GM19025 (cell line): ENCODE measurements at regions not wholly inside any gene's neighbourhood (a gene's known extent, or its start where the extent isn't known, plus 50 kb on each side); places are given as distances from the start of the nearest gene placed in this dataset.
"Not testable (repeated sequence)": the region's sequence is repeated elsewhere in the genome, so short reads cannot be mapped to it uniquely, and the experiment has no call there.

Experiments used
- ATAC-seq: cut with Tn5 transposase; IDR thresholded peaks from one replicate; pipeline ENCODE4 v1.9.1; 2021; ENCODE audit warnings: mild to moderate bottlenecking, low read depth, moderate library complexity; ENCODE audit not compliant: unreplicated experiment

DNA sequence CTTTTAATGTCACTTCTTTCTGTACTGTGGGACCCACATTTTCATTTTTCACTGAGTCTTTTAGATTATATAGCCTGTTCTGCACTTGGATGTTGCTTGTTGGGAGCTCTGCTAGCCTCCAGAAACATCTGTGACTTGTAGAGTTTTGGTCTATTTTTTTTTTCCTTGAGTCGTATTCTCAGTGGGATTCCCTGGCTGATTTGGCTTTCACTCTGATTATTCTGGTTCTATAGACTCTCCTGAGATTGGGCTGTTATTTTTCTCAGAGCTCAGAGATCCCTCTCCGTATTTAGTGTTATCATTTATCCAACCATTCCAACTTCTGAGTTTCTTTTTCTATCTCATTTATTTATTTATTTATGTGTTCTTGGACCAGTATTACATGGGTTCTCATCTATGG is 339.3 kb downstream of the FAM170A start:
- no peak for ATAC-seq

DNA sequence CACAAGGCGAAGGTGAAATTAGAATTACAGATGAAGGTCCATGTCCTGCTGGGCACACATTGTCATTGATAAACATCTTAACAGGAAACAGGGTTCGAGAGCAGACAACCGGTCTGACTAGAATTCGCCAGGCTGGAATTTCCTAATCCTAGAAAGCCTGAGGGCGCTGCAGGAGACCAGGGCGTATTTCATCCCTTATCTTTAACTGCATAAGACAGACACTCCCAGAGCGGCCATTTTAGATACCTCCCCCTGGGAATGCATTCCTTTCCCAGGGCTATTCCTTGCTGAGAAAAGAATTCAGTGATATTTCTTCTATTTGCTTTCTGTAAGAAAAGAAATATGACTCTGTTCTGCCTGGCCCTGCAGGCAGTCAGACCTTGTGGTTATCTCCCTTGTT is 357.7 kb downstream of the FAM170A start:
- not testable (repeated sequence) for ATAC-seq

DNA sequence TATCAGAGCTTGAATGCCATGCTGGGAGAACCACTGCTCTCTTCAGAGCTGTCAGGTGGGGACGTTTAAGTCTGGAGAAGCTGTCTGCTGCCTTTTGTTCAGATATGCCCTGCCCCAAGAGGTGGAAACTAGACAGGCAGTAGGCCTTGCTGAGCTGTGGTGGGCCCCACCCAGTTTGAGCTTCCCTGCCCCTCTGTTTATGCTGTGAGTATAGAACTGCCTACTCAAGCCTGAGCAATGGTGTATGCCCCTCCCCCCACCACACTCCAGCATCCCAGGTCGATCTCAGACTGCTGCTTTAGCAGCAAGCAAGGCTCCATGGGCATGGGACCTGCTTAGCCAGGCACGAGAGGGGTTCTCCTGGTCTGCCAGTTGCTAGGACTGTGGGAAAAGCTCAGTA is 362.3 kb downstream of the FAM170A start:
- ATAC-seq: no peak

DNA sequence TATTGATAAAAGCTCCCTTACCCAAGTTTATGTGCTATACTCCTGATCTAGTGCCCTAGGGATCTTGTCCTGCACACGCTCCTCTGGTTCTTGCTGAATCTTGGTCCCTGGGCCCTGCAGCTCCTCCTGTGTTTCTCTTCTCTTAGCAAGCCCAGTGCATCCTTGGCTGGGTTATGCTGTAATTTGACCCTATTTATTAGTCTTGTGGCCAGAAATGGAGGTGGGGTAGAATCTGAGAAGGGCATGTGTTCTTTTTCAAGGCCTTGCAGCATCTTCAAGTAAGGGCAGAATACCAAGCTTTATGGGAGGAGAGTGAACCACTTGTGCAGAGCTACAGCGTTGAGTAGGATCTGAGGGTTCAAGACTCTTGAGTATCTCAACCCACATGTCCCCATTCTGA is 366.8 kb downstream of the FAM170A start:
- ATAC-seq: no peak

DNA sequence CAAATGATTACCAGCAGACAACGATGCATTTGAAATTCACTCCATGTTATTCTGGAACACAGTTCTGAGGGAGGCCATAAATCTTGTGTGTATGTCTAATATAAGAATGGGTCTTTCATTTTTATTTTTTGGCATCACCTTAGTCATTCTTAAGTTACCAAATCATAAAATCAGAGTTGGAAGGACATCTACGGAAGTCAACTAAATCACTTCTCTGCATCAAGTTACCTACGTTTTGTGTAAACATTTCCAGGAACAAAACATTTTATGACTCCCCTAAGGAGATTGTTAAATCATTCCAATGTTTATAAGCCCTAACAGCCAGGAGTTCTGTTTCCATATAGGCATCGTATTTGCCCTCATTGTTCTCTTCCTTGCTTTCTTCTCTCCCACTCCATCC is 378.2 kb downstream of the FAM170A start:
- no peak for ATAC-seq

DNA sequence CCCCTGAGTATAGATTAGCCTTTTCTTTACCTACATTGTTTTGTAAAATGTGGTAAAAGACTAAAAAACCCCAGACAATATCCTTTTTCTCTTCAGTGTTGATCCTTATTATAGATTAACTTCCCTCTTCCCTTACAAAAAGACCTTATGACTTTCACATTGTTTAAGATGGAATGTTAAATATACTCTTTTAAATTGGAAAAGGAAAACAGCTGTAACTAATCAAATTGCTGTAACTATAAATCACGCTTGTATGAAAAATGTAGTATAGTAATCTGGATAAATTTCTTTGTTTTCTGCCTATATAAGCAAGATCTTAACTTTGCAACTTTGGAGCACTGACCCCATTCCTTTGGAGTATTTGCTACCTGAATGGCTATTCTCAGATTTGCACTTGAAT is 383.1 kb downstream of the FAM170A start:
- no peak for ATAC-seq

DNA sequence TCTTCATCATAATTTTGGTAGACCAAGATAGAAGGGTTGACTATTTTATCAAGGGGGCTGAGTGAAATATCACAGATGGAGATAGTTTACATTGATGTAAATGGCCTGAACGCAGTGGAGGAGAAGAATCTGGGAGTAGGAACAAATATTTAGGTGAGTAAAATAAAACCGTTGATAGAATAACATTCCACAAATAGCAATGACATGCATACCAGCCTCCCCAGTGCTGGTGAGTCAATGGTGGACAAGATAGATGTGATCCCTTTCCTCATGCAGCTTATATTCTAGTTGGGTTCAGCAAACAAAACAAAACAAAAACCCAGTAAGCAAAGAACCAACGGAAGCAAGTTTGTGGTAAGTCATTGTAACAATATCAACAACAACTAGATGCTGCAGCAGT is 385.2 kb downstream of the FAM170A start:
- no peak for ATAC-seq

DNA sequence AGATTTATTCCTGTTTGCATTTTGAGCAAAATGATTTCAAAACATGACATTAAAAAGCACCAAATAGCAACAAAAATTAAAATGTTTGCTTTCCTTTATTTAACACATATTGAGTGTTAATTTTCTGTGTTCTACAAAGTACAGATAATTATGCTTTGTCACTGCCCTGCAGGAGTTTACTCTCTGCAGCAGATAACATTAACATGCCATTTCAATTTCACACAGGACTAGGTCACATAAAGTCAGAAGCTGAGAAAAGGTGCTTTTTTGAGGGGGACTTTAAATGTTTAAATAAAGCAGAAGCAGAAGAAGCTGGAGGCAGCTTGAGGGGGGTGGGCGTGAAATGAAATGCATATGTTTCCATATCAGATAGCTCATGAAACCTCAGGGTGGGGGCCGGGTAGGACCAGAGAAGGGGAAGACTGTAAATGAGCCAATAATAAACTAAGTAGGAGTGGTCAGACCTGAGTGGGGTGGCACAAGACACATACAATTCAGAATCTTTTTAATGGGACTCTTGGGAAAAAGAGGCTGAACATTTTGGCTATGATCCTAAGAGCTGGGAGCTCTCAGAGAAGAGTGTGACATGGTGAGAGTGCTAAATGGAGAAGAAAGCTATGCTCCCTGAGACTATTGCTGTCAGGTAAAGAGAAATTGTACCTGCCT is 387.5 kb downstream of the FAM170A start:
- ATAC-seq: no peak

DNA sequence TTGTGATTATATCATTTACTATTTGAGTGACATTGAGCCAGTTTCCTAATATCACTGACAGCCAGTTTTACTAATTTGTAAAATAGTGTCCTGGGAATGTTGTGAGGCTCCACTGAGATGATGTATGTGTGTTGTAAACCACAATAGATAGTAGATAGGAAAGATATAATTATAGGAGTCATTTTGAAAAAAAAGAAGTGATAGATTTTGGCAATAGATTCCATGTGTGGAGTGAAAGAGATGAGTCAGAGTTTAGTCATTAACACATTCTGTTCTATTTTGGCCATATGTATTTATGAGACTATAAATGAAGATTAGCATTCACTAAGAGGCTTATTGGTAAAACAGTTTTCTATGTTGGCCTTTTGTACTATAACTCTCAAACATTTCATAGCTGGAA is 388.2 kb downstream of the FAM170A start:
- ATAC-seq: no peak

DNA sequence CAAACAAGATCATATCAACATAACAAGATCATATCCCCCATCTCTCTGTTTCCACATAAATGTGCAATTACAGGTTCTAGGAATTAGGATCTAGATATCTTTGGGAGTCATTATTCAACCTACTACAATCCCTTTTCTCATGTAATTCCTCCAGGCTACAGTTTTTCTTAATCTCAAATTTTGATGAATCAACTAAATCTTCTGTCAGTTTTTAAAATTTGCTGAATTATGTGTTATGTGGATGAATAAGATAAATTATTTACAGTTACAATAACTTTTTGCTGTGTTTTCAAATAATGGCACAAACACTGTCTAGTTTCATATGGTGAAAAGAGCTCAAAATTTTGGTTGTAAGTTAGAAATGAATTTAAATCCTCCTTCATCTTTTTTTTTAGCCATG is 405.8 kb downstream of the FAM170A start:
- no peak for ATAC-seq

DNA sequence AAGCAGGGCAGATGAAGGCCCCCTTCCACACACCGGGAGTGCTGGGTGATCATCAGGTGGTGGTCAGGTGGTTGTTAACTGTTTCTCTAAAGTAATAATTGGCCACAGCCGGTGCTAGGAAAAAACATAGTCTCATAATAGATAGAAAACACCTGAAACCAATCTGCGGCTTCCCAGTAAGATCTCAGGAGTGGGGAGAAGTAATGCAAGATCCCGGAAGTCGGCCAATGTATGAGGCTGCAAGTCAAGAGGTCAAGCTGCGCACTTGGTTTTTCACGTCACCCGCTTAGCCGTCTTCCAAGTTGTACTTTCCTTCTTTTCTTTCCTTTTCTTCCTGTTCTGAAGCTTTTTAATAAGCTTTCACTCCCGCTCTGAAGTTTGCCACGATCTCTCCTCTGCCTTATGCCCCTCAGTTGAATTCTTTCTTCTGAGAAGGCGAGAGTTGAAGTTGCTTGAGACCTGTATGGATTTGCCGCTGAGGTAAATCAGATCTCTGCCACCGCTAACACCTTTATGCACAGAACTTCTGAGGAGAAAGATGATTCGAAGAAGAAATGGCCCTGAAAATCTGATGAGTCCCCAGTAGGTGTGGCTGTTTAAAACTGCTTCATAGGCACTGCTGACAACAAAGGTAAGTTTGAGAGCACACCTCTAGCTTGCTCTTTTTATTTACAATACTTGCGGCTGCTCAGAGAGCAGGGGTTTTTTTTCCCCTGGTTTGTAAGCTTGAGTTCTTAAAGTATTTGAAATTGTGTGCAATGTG is 406.6 kb downstream of the FAM170A start:
- ATAC-seq: no peak

DNA sequence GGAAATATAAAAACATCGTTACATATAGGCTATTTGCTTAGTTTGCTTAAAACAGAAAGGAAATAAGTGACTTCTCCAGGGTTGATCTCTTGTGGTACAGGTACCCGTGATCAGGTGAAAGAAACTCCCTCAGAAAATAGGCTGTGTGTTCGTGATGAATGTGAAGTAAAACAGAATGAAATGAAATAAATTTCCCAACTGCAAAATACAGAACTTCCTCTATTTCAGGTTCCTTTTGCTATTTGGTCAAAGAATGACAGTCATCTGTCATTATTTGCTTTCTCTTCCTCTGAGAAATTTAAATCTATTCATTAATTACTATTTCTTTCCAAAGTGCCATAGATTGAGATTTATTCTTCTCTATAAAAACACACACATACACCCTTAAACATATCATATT is 408.1 kb downstream of the FAM170A start:
- ATAC-seq: no peak

DNA sequence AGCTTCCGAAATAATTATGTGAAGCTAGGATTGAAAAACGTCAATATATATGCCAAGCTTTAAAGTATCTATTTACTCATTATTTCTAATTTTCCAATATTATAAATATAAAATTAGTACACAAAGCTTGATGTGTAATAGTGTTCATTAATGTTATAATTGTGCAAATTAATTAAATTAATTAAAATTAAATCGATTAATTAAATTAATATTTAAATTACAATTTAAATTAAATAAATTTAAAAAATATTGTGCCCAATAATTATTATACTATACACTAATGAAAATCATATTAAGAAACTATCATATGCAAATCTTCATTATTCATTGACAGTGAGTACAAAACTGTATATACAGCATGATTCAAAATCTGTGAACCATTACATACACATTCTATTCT is 409.8 kb downstream of the FAM170A start:
- no peak for ATAC-seq

DNA sequence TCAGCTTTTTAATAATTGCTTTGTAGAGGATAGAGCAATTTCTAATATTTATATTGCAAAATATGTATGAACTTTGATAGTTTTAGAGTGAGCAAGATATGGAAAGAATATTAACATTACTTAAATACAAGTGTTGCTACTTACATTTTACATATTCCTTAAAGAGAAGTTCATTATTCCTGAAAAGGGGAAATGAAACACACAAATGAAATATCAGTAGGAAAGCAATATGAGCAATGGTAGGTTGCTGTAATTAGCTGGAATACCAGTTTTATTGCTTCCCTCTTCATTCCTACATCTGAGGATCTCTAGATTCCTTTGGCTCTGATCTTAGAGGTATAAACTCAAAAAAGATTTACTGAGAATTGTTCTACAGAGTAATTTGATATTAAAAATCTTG is 414.1 kb downstream of the FAM170A start:
- ATAC-seq: no peak

DNA sequence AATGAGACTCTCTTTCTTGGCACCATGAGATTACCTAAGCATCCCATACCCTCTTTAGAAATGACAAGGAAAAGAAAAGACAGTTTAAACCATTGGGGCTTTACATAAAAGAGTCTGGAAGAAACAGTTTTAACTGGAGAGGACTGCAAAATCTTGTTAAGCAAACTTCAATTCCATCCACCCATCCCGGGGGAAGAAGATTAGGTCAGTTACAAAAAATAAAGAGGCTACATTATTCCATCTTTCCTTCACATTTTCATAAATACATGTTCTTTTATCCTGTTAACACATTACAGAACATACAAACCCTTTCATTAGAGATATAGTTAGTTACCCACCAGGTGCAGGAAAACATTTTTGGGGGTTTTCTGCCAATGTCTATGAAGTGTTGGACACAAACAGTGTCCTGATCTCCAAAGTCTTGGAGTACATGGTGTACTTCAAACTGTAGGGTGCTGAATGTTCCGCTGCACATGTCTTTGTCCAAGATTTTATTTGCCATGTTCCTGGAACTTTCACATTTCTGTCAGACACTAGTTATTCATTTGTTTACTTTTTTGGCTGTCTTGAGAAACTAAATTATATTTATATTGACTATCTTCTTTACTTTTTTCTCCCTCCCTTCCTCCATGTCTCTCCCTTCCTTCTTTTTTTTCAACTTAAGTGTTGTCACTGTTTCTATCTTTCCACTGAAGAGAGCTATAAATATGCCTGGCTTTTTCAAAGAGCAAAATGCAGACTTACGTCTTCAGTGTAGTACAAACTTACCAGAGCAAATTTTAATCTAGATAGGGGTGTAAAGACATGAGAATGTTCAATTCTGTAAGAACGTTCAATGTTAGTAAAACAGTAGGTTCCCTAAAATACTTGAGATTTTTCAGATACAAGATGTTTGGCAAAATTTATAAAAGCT is 410.9 kb upstream of the PRR16 start:
- ATAC-seq: no peak

DNA sequence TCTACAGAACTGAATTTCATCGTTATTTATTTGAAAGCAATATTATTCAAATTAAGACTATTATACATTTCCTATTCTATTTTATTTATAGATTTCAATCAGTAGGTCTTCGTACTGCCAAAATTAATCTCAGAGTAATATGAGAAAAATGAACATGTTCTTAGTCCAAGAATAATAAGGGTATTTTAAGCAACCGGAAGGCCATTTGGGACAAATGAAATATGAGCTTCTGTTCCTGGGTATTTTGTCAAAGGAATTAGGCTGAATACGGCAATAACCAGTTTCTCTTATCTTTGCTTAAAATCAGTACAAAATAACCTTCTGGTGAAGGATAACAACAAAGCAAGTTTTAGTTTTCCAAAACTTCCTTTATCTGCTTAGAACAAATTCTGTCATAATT is 410.3 kb upstream of the PRR16 start:
- no peak for ATAC-seq

DNA sequence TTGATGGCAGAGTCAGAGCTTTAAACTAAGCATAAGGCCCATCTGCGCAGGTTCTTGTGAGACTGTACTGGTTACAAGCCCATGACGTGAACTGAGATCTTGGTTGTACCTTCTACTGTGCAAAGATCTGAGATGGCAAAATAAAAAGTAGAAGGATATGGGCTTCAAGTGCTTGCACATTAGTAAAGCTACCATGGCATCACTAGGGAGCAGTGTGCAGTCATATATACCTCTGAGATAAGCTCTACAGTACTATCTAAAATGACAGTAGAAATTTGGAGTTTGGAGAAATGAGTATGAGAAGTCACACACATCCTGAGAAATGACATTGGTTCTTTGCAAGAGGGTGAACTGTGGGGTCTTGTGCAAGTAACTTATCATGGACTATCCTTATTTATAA is 408.2 kb upstream of the PRR16 start:
- no peak for ATAC-seq

DNA sequence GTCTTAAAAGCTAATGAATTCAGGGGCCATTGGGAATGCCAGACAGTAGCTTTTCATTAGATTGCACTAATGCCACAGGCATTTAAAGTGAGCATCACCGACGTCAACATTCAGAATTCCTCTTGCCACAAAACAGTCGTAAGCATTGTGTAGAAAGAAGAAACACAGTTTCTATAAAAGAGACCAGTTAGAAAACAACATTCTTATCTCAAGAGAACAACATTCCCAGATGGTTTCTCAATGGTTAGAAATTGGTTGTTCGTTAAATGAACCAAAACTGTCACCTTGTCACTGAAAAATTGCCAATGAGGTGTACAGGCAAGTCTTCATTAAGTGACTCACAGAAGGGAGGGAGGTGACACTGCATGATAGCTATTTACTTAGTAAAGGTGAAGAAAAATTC is 401.6 kb upstream of the PRR16 start:
- ATAC-seq: no peak

DNA sequence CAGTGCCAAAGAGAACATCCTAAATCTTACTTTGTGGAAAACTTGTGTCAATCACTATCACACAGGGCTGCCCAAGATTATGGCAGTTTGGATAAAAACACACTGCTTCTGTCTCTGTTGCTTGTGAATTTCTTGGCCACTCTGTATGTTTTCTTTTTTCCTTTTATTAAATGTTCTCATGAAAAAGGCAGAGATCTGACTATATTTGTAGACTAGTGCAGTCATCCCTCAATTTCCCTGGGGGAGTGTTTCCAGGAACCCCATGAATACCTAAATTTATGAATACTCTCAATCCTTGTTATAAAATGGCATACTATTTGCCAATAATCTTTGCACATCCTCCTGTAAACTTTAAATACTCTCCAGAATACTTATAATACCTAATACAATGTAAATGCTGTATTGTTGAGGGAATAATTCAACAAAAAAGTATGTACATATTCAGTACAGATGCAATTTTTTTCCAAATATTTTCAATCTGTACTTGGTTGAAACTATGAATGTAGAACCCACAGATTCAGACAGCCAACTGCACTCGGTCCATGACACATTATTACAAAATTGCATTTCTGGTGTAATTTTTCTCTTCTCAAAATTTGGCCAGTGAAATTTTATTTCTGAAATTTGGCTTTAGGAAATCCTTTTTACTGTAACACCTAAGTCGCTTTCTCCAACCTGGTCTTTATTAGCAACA is 391.9 kb upstream of the PRR16 start:
- no peak for ATAC-seq

DNA sequence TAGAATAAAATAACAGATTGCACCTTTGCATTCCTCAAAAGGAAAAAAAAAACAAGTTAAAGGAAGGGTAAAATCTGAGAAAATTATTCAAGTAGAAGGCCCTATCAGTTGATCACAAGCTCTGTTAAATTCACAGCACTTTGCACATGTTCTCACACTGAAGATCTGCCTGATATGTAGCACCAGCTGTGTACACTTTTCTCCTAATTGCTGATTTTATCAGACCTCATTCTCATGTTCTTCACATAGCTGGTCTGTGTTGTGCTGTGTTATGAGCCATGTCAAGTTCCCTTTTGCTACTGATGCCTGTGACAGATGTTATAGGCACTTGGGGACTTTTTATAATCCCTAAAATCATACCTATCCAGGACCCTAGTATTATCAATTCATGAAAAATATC is 390.4 kb upstream of the PRR16 start:
- no peak for ATAC-seq

DNA sequence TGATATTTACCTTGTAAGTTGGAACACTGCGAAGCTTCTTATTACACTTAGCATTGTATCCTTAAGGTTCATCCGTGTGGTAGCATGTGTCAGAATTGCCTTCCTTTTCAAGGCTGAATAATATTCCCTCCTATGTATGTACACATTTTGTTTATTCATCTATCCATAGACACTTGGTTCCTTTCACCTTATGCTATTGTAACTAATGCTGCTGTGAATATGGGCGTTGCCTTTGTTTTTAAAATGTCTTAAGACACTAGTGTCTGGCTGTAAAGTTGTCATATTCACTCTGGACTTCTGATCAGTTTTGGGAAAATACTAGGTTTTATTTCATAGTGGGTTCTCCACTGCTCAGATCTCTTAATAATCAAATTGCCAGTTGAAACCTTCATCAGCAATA is 383.3 kb upstream of the PRR16 start:
- ATAC-seq: no peak
